Mucosa of descending colon (tissue), 3 donors: ENCODE measurements at regions not wholly inside any gene's neighbourhood (a gene's known extent, or its start where the extent isn't known, plus 50 kb on each side); places are given as distances from the start of the nearest gene placed in this dataset.

Experiments used
- ATAC-seq: fragments of 200-7000 bp; cut with Tn5 transposase; one replicate; pipeline ENCODE4 v1.9.1; 2020; ENCODE audit warnings: mild to moderate bottlenecking, moderate library complexity
- DNase-seq, 3 donors: peaks; one replicate each; pipeline ENCODE4 v3.0.0-alpha.2; 2020
- H3K36me3 ChIP-seq: fragments of 200-600 bp; one replicate; pipeline ENCODE4 v1.8.0; 2021; ENCODE audit warnings: low read depth, mild to moderate bottlenecking
- H3K4me1 ChIP-seq: fragments of 200-600 bp; one replicate; pipeline ENCODE4 v1.8.0; 2021; ENCODE audit warnings: low read depth, mild to moderate bottlenecking
- H3K4me3 ChIP-seq: fragments of 200-600 bp; one replicate; pipeline ENCODE4 v1.8.0; 2021; ENCODE audit warnings: mild to moderate bottlenecking
- H3K9me3 ChIP-seq: fragments of 200-600 bp; one replicate; pipeline ENCODE4 v1.8.0; 2021; ENCODE audit warnings: mild to moderate bottlenecking
- intact Hi-C, 2 donors: fragments of 100-400 bp; cut with DNase I in 1 of 2; cut with micrococcal nuclease in 1 of 2; formaldehyde crosslinking; loops; one replicate each; pipeline versions ENCODE4 v1.11.0 to v1.11.1; 2022; cut with DNase I, micrococcal nuclease
- TF ChIP-seq, protein P1 (sequence below): fragments of 200-600 bp; IDR thresholded peaks from one replicate; pipeline ENCODE4 v1.8.0; 2022; ENCODE audit warnings: antibody characterized with exemption, mild to moderate bottlenecking
- donor health status: DM: no; HTN: no; CAD: no; lungs with moderate emphysema.
- donor health status: DM: no; HTN: no; CAD: no.
- donor health status: DM: no; HTN: yes; CAD: no.

DNA sequence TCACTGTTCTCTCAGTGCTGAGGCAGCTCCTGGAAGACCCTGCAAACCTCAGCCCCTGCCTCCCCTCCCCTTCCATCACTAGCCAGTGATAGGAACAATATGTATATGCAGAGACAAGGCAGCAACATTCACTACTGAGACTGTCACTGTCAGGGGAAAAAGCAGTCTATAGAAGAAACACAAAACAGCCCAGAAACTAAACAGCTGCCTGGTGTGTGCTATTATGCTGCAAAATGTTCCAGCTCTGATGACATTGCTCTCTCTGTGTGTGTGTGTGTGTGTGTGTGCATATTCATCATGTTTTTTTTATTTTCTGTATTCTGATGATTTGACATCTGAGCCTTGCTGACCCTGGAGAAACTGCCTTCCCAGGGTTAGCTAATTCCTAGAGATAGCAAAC, 147.2 kb downstream of the SPATA18 start:
- no peak for DNase-seq
- Histone ChIP-seq H3K36me3 (no peaks in the 10 kb centered on the region), H3K9me3 (no peaks in the 10 kb centered on the region), H3K4me3 (no peak overlapping the region), H3K4me1 (no peaks in the 10 kb centered on the region)
- ATAC-seq = no peak
- intact Hi-C loops = no loop called here
- TF ChIP-seq, protein P1, sequence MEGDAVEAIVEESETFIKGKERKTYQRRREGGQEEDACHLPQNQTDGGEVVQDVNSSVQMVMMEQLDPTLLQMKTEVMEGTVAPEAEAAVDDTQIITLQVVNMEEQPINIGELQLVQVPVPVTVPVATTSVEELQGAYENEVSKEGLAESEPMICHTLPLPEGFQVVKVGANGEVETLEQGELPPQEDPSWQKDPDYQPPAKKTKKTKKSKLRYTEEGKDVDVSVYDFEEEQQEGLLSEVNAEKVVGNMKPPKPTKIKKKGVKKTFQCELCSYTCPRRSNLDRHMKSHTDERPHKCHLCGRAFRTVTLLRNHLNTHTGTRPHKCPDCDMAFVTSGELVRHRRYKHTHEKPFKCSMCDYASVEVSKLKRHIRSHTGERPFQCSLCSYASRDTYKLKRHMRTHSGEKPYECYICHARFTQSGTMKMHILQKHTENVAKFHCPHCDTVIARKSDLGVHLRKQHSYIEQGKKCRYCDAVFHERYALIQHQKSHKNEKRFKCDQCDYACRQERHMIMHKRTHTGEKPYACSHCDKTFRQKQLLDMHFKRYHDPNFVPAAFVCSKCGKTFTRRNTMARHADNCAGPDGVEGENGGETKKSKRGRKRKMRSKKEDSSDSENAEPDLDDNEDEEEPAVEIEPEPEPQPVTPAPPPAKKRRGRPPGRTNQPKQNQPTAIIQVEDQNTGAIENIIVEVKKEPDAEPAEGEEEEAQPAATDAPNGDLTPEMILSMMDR = no peak

DNA sequence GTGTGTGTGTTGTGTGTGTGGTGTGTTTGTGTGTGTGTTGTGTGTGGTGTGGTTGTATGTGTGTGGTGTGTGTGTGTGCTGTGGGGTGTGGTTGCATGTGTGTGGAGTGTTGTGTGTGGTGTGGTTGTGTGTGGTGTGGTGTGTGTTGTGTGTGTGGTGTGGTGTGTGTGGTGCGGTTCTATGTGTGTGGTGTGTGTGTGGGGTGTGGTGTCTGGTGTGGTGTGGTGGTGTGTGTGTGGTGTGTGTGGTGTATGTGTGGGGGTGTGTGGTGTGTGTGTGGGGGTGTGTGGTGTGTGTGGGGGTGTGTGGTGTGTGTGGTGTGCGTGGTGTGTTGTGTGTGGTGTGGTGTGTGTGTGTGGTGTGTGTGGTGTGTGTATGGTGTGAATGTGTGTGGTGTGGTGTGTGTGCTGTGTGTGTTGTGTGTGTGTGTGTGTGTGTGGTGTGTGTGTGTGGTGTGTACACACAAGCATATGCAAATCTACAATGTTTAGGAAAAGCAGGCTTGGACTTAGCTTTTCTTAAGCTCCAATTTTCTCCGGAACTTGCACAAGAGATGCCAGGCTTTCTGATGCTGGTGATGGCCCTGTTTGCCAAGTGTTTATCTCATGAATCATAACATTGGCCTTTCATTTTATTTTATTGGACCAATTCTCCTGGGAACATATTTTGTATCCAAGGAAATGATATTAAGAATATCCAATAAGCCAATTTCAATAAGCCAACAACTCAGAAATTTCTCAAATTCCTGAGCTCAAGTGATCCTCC, 148.7 kb downstream of the SPATA18 start:
- Histone ChIP-seq H3K9me3 (no peaks in the 10 kb centered on the region), H3K4me1 (no peaks in the 10 kb centered on the region), H3K4me3 (no peak overlapping the region), H3K36me3 (no peaks in the 10 kb centered on the region)
- intact Hi-C loops = no loop called here
- DNase-seq = no peak
- TF ChIP-seq, protein P1 = no peak
- no peak for ATAC-seq

DNA sequence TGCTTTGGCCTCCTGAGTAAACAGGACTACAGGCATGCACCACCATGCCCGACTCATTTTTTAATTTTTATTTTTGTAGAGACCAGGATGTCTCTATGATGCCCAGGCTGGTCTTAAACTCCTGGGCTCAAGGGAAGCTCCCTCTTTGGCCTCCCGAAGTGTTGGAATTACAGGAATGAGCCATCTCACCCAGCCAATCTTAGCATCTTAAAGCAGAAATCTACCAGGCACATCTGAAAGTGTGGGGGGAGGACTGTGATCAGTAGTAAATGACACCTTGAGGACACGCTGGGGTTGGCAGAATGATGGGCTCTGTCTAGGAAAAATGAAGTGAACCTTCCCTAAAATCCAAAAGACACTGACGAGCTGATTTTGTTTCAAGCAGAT, 149.2 kb downstream of the SPATA18 start:
- Histone ChIP-seq H3K9me3 (no peaks in the 10 kb centered on the region), H3K4me1 (no peaks in the 10 kb centered on the region), H3K36me3 (no peaks in the 10 kb centered on the region), H3K4me3 (no peak overlapping the region)
- TF ChIP-seq, protein P1 = no peak
- ATAC-seq = no peak
- intact Hi-C loops = no loop called here
- no peak for DNase-seq

DNA sequence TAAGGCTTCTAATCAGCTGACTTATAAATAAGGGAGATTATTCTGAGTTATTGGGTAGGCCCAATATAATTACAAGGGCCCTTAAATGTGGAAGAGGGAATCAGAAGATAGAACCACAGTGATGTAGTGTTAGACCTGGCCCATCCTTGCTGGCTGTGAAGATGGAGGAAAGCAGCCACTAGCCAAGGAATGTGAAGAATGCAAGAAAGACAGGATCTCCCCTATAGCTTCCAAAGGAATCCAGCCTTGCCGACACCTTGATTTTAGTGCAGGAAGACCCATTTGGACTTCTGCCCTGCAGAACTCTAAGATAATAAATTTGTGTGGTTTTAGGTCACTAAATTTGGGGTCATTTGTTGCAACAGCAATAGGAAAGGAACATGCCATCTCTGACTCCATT, 150.6 kb downstream of the SPATA18 start:
- TF ChIP-seq, protein P1 = no peak

DNA sequence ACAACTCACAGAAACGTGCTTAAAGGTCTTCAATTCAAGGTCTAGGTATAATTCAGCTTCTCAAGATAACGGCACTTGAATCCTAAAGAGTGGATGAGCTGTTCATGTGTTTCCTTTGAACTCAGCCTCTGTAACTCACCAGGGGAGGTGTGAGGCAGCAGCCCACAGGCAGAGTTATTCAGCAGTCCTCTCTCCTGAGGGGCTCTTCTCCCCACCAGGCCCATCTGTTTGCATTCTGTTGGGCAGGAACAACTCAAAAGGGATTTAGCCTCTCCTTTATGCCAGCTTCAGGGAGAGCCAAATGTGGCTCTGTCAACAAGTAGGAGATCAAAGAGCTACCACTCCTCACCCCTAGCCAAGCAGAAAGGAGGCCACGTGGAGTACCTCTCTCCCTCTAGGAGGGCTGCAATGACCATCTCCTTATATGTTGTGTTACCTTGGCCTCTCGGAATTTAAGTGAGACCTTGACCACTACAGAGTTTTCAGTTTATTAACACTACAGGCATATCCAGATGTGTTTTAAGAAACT, 151.2 kb downstream of the SPATA18 start:
- TF ChIP-seq, protein P1 = no peak
- no peak for ATAC-seq
- Histone ChIP-seq H3K4me1 (no peaks in the 10 kb centered on the region), H3K36me3 (no peaks in the 10 kb centered on the region), H3K4me3 (no peak overlapping the region), H3K9me3 (no peaks in the 10 kb centered on the region)
- intact Hi-C loops = no loop called here
- no peak for DNase-seq

More for the DNA sequence above, 150.6 kb downstream of the SPATA18 start:
- no peak for ATAC-seq
- no peak for DNase-seq
- Histone ChIP-seq H3K4me3 (no peak overlapping the region), H3K4me1 (no peaks in the 10 kb centered on the region), H3K9me3 (no peaks in the 10 kb centered on the region), H3K36me3 (no peaks in the 10 kb centered on the region)
- intact Hi-C loops = no loop called here
